WTC11 (cell line): ENCODE measurements at regions not wholly inside any gene's neighbourhood (a gene's known extent, or its start where the extent isn't known, plus 50 kb on each side); places are given as distances from the start of the nearest gene placed in this dataset.

Experiments used
- ATAC-seq: fragments of 200-7000 bp; cut with Tn5 transposase; 2 replicates; pipeline ENCODE4 v1.10.0; 2021; ENCODE audit warnings: mild to moderate bottlenecking, moderate library complexity
- CTCF ChIA-PET: fragments of 300-600 bp; sonication (Branson Sonifier 250); formaldehyde crosslinking; loops from one replicate; lab custom pipeline; 2021; ENCODE audit warnings: antibody characterized with exemption; lab: Charles Lee
- POLR2A ChIA-PET: fragments of 350-600 bp; sonication (Branson Sonifier 250); formaldehyde crosslinking; loops from one replicate; lab custom pipeline; 2021; ENCODE audit warnings: antibody characterized with exemption; lab: Charles Lee
- DNase-seq: peaks from one replicate; pipeline ENCODE4 v3.0.0; 2021; ENCODE audit warnings: low spot score
- H3K27ac Mint-ChIP-seq: 2 replicates; pipeline ENCODE4 v1.8.0; 2021; ENCODE audit warnings: mixed read lengths
- H3K27me3 Mint-ChIP-seq: 2 replicates; pipeline ENCODE4 v1.8.0; 2021; ENCODE audit warnings: low read depth, mild to moderate bottlenecking, moderate library complexity, mixed read lengths
- H3K36me3 Mint-ChIP-seq: 2 replicates; pipeline ENCODE4 v1.8.0; 2021; ENCODE audit warnings: mixed read lengths
- H3K4me1 Mint-ChIP-seq: 2 replicates; pipeline ENCODE4 v1.8.0; 2022; ENCODE audit warnings: mixed read lengths
- H3K4me3 Mint-ChIP-seq: 2 replicates; pipeline ENCODE4 v1.8.0; 2021; ENCODE audit warnings: mild to moderate bottlenecking, moderate library complexity, mixed read lengths
- H3K9me3 Mint-ChIP-seq: 2 replicates; pipeline ENCODE4 v1.8.0; 2021; ENCODE audit warnings: mixed read lengths
- ATF1 ChIP-seq: sonication (generic); formaldehyde crosslinking; IDR thresholded peaks from 2 replicates; pipeline ENCODE4 v1.8.1; 2023; ENCODE audit warnings: mild to moderate bottlenecking, moderate library complexity, missing genetic modification reagents
- CREB1 ChIP-seq: sonication (generic); formaldehyde crosslinking; IDR thresholded peaks from 2 replicates; pipeline ENCODE4 v1.8.0; 2023; ENCODE audit warnings: mild to moderate bottlenecking, missing genetic modification reagents
- E2F1 ChIP-seq: sonication (generic); formaldehyde crosslinking; IDR thresholded peaks from 2 replicates; pipeline ENCODE4 v1.8.0; 2022; ENCODE audit warnings: mild to moderate bottlenecking, missing genetic modification reagents
- FOXK1 ChIP-seq: sonication (generic); formaldehyde crosslinking; IDR thresholded peaks from 2 replicates; pipeline ENCODE4 v1.8.0; 2022; ENCODE audit warnings: mild to moderate bottlenecking, moderate library complexity, missing genetic modification reagents
- FOXP4 ChIP-seq: sonication (generic); formaldehyde crosslinking; IDR thresholded peaks from 2 replicates; pipeline ENCODE4 v1.8.0; 2022; ENCODE audit warnings: mild to moderate bottlenecking, missing genetic modification reagents
- GRHL2 ChIP-seq: fragments of 250-450 bp; sonication (Bioruptor Pico); IDR thresholded peaks from 2 replicates; pipeline ENCODE4 v1.8.0; 2022; ENCODE audit warnings: mild to moderate bottlenecking, moderate library complexity; ENCODE audit not compliant: insufficient replicate concordance, severe bottlenecking
- IRF1 ChIP-seq: sonication (generic); formaldehyde crosslinking; IDR thresholded peaks from 2 replicates; pipeline ENCODE4 v1.8.0; 2023; ENCODE audit warnings: missing genetic modification reagents
- IRF2 ChIP-seq: sonication (generic); formaldehyde crosslinking; IDR thresholded peaks from 2 replicates; pipeline ENCODE4 v1.8.0; 2022; ENCODE audit warnings: low read depth, missing genetic modification reagents, borderline replicate concordance
- KAT7 ChIP-seq: sonication (generic); formaldehyde crosslinking; IDR thresholded peaks from 2 replicates; pipeline ENCODE4 v1.8.1; 2023; ENCODE audit warnings: missing genetic modification reagents, mild to moderate bottlenecking, borderline replicate concordance
- MYBL2 ChIP-seq: sonication (generic); formaldehyde crosslinking; IDR thresholded peaks from 2 replicates; pipeline ENCODE4 v1.8.1; 2023; ENCODE audit warnings: mild to moderate bottlenecking, moderate library complexity, missing genetic modification reagents
- NFATC4 ChIP-seq: fragments of 250-450 bp; sonication (Bioruptor Pico); IDR thresholded peaks from 2 replicates; pipeline ENCODE4 v1.9.0; 2021; ENCODE audit warnings: mild to moderate bottlenecking
- NFE2L1 ChIP-seq: sonication (generic); formaldehyde crosslinking; IDR thresholded peaks from 2 replicates; pipeline ENCODE4 v1.8.1; 2023; ENCODE audit warnings: missing genetic modification reagents
- NFYB ChIP-seq: sonication (generic); formaldehyde crosslinking; conservative IDR thresholded peaks from 2 replicates; pipeline ENCODE4 v1.8.0; 2022; ENCODE audit warnings: low read depth, missing genetic modification reagents
- PREB ChIP-seq: sonication (generic); formaldehyde crosslinking; IDR thresholded peaks from 2 replicates; pipeline ENCODE4 v1.8.1; 2022; ENCODE audit warnings: mild to moderate bottlenecking, missing genetic modification reagents, moderate library complexity, borderline replicate concordance
- PRRX2 ChIP-seq: fragments of 250-450 bp; sonication (Bioruptor Pico); IDR thresholded peaks from 2 replicates; pipeline ENCODE4 v1.8.0; 2021; ENCODE audit warnings: mild to moderate bottlenecking
- RELA ChIP-seq: sonication (generic); formaldehyde crosslinking; IDR thresholded peaks from 2 replicates; pipeline ENCODE4 v1.8.1; 2022; ENCODE audit warnings: missing genetic modification reagents, mild to moderate bottlenecking, borderline replicate concordance
- RORB ChIP-seq: fragments of 250-450 bp; sonication (Bioruptor Pico); IDR thresholded peaks from 2 replicates; pipeline ENCODE4 v1.9.0; 2021; ENCODE audit warnings: mild to moderate bottlenecking
- SMAD4 ChIP-seq: sonication (generic); formaldehyde crosslinking; IDR thresholded peaks from 2 replicates; pipeline ENCODE4 v1.8.0; 2022; ENCODE audit warnings: mild to moderate bottlenecking, missing genetic modification reagents
- SOX15 ChIP-seq: fragments of 250-450 bp; sonication (Bioruptor Pico); IDR thresholded peaks from 2 replicates; pipeline ENCODE4 v1.9.0; 2021; ENCODE audit warnings: mild to moderate bottlenecking
- TEAD1 ChIP-seq: sonication (generic); formaldehyde crosslinking; IDR thresholded peaks from 2 replicates; pipeline ENCODE4 v1.8.0; 2022; ENCODE audit warnings: mild to moderate bottlenecking, missing genetic modification reagents
- TEAD4 ChIP-seq: sonication (generic); formaldehyde crosslinking; IDR thresholded peaks from 2 replicates; pipeline ENCODE4 v1.8.0; 2022; ENCODE audit warnings: mild to moderate bottlenecking, missing genetic modification reagents
- USF2 ChIP-seq: sonication (generic); formaldehyde crosslinking; IDR thresholded peaks from 2 replicates; pipeline ENCODE4 v1.8.1; 2023; ENCODE audit warnings: mild to moderate bottlenecking, missing genetic modification reagents, moderate library complexity
- ZNF121 ChIP-seq: sonication (generic); formaldehyde crosslinking; IDR thresholded peaks from 2 replicates; pipeline ENCODE4 v1.8.0; 2023; ENCODE audit warnings: missing genetic modification reagents
- ZNF232 ChIP-seq: sonication (generic); formaldehyde crosslinking; IDR thresholded peaks from 2 replicates; pipeline ENCODE4 v1.8.0; 2022; ENCODE audit warnings: mild to moderate bottlenecking, missing genetic modification reagents
- ZNF263 ChIP-seq: sonication (generic); formaldehyde crosslinking; IDR thresholded peaks from 2 replicates; pipeline ENCODE4 v1.8.1; 2022; ENCODE audit warnings: low read depth, mild to moderate bottlenecking, moderate library complexity, missing genetic modification reagents
- ZNF396 ChIP-seq: fragments of 250-450 bp; sonication (Bioruptor Pico); IDR thresholded peaks from 2 replicates; pipeline ENCODE4 v1.8.0; 2021; ENCODE audit warnings: mild to moderate bottlenecking, moderate library complexity, borderline replicate concordance
- ZNF425 ChIP-seq: fragments of 250-450 bp; sonication (Bioruptor Pico); conservative IDR thresholded peaks from 2 replicates; pipeline ENCODE4 v1.9.0; 2021; ENCODE audit warnings: mild to moderate bottlenecking
- ZNF512 ChIP-seq: sonication (generic); formaldehyde crosslinking; IDR thresholded peaks from 2 replicates; pipeline ENCODE4 v1.8.1; 2022; ENCODE audit warnings: missing genetic modification reagents, borderline replicate concordance
- ZNF671 ChIP-seq: fragments of 250-450 bp; sonication (Bioruptor Pico); IDR thresholded peaks from 2 replicates; pipeline ENCODE4 v1.8.0; 2021; ENCODE audit warnings: mild to moderate bottlenecking

- CTCF ChIA-PET, result no interaction called here
Measured at GRCh38 chr7:85833066-85833465, 646.2 kb upstream of the SEMA3D start.

GRCh38 chr7:85830982-85831381 lies 644.1 kb upstream of the SEMA3D start:
- Mint-ChIP-seq H3K27ac (no peak overlapping the region), H3K36me3 (no peaks in the 10 kb centered on the region), H3K4me3 (no peak overlapping the region), H3K9me3 (no peaks in the 10 kb centered on the region), H3K4me1 (peaks cover 12% of the 10 kb centered on the region), H3K27me3 (no peaks in the 10 kb centered on the region)
- ATAC-seq (no peak), DNase-seq (no peak)
- TF ChIP-seq USF2 (no peak), ZNF425 (CRISPR knock-in tag) (no peak), SMAD4 (CRISPR knock-in tag) (no peak), ZNF512 (CRISPR knock-in tag) (no peak), PREB (no peak), CREB1 (CRISPR knock-in tag) (no peak), NFE2L1 (no peak), SOX15 (CRISPR knock-in tag) (no peak), TEAD4 (CRISPR knock-in tag) (no peak), FOXP4 (no peak)
- POLR2A ChIA-PET, result no interaction called here
- CTCF ChIA-PET, result interaction anchor here (0.7 to 1.5 kb wide), 4 partner anchors 82 to 360 kb away, joined by 4 to 7 read pairs (median 5); no protein-coding TSS in a partner anchor

More at GRCh38 chr7:85833066-85833465, 646.2 kb upstream of the SEMA3D start:
- ATAC-seq (no peak), DNase-seq (no peak)
- H3K27ac Mint-ChIP-seq, result no peak overlapping the region
- POLR2A ChIA-PET, result no interaction called here
- TF ChIP-seq ZNF232 (no peak), MYBL2 (CRISPR knock-in tag) (no peak), NFE2L1 (no peak), TEAD1 (no peak), GRHL2 (CRISPR knock-in tag) (no peak), ATF1 (CRISPR knock-in tag) (no peak), FOXK1 (CRISPR knock-in tag) (no peak), ZNF121 (CRISPR knock-in tag) (no peak), IRF2 (CRISPR knock-in tag) (no peak), NFATC4 (CRISPR knock-in tag) (no peak), KAT7 (no peak), E2F1 (no peak), ZNF396 (no peak), PRRX2 (CRISPR knock-in tag) (no peak), IRF1 (CRISPR knock-in tag) (no peak), NFYB (CRISPR knock-in tag) (no peak), ZNF263 (CRISPR knock-in tag) (no peak), RORB (no peak), RELA (CRISPR knock-in tag) (no peak), ZNF671 (CRISPR knock-in tag) (no peak)
- H3K4me1 Mint-ChIP-seq, result peaks cover 12% of the 10 kb centered on the region
- no peak overlapping the region for H3K4me3 Mint-ChIP-seq
- no peaks in the 10 kb centered on the region for H3K36me3 Mint-ChIP-seq
- no peaks in the 10 kb centered on the region for H3K27me3 Mint-ChIP-seq
- no peaks in the 10 kb centered on the region for H3K9me3 Mint-ChIP-seq
